ENCODE measurements at regions not wholly inside any gene's neighbourhood (a gene's known extent, or its start where the extent isn't known, plus 50 kb on each side); places are given as distances from the start of the nearest gene placed in this dataset.

GRCh38 chr15:37165395-37165794 lies 65.0 kb upstream of the MEIS2 start:
- CTCF ChIA-PET, result no interaction called here
- H3K27ac Mint-ChIP-seq (ENCODE audit: low read depth, unreplicated experiment), result no peak overlapping the region
- intact Hi-C loops (cut with micrococcal nuclease), result no loop called here
- TF ChIP-seq, protein P1, sequence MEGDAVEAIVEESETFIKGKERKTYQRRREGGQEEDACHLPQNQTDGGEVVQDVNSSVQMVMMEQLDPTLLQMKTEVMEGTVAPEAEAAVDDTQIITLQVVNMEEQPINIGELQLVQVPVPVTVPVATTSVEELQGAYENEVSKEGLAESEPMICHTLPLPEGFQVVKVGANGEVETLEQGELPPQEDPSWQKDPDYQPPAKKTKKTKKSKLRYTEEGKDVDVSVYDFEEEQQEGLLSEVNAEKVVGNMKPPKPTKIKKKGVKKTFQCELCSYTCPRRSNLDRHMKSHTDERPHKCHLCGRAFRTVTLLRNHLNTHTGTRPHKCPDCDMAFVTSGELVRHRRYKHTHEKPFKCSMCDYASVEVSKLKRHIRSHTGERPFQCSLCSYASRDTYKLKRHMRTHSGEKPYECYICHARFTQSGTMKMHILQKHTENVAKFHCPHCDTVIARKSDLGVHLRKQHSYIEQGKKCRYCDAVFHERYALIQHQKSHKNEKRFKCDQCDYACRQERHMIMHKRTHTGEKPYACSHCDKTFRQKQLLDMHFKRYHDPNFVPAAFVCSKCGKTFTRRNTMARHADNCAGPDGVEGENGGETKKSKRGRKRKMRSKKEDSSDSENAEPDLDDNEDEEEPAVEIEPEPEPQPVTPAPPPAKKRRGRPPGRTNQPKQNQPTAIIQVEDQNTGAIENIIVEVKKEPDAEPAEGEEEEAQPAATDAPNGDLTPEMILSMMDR (IDR thresholded peaks at IDR 0.05; ENCODE audit: unreplicated experiment), result no peak
- DNase-seq (ENCODE audit: unreplicated experiment), result no peak
- no peak overlapping the region for H3K4me3 Mint-ChIP-seq (ENCODE audit: unreplicated experiment)
- no peaks in the 10 kb centered on the region for H3K36me3 Mint-ChIP-seq (ENCODE audit: insufficient read depth, unreplicated experiment)
- no peaks in the 10 kb centered on the region for H3K4me1 Mint-ChIP-seq (ENCODE audit: insufficient read depth, unreplicated experiment)
- H3K9me3 Mint-ChIP-seq (ENCODE audit: unreplicated experiment), result no peaks in the 10 kb centered on the region
- POLR2A ChIA-PET, result no interaction called here
- no peaks in the 10 kb centered on the region for H3K27me3 Mint-ChIP-seq (ENCODE audit: insufficient read depth, unreplicated experiment)
- BruUV-seq (replicated peaks), result no TSS peak

DNA sequence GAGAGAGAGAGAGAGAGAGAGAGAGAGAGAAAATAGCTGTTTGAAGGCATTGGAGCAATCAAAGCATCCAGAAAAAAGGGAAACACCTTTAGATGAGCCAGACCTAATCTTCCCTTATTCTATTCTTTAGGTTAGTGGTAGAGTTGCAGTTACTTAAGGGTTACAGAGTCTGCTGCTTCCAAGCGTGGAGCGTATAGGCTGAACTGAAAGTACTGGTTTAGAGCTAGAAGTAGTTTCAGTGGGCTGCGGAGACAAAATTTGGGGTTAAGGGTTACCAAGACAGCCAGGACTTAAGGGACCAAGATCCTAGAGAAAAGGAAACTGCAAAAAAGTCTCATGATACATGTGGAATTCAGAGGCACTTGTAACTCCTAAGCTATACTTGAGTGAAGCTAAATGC lies 66.1 kb upstream of the MEIS2 start:
- H3K9me3 Mint-ChIP-seq (ENCODE audit: unreplicated experiment), result no peaks in the 10 kb centered on the region
- BruUV-seq (replicated peaks), result no TSS peak
- H3K4me1 Mint-ChIP-seq (ENCODE audit: insufficient read depth, unreplicated experiment), result no peaks in the 10 kb centered on the region
- no peak overlapping the region for H3K27ac Mint-ChIP-seq (ENCODE audit: low read depth, unreplicated experiment)
- no peaks in the 10 kb centered on the region for H3K27me3 Mint-ChIP-seq (ENCODE audit: insufficient read depth, unreplicated experiment)
- DNase-seq (ENCODE audit: unreplicated experiment), result no peak
- intact Hi-C loops (cut with micrococcal nuclease), result no loop called here
- ChIA-PET POLR2A (no interaction called here), CTCF (no interaction called here)
- TF ChIP-seq, protein P1 (IDR thresholded peaks at IDR 0.05; ENCODE audit: unreplicated experiment), result no peak
- no peak overlapping the region for H3K4me3 Mint-ChIP-seq (ENCODE audit: unreplicated experiment)
- no peaks in the 10 kb centered on the region for H3K36me3 Mint-ChIP-seq (ENCODE audit: insufficient read depth, unreplicated experiment)

DNA sequence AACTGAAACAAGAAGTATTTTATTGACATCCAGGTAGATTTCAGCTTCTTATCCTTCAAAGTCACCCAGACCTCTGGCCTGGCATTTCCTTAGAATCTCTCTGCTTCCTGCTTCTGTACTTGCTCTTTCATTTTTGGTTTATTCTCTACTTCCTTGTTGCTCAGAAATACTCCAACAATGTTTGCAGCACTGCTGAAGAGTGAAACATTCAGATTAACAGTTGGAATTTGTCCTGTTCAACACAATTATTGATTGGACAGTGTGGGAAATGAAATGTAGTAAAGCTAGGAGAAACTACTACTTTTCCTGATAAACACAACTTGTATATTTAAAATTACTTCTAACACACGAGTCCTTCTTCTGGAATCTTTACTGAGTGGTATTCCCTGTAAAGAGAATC lies 81.0 kb upstream of the MEIS2 start:
- ChIA-PET POLR2A (no interaction called here), CTCF (no interaction called here)
- intact Hi-C loops (cut with micrococcal nuclease), result no loop called here
- Mint-ChIP-seq H3K4me3 (ENCODE audit: unreplicated experiment) (no peak overlapping the region), H3K27me3 (ENCODE audit: insufficient read depth, unreplicated experiment) (no peaks in the 10 kb centered on the region), H3K4me1 (ENCODE audit: insufficient read depth, unreplicated experiment) (no peaks in the 10 kb centered on the region), H3K9me3 (ENCODE audit: unreplicated experiment) (no peaks in the 10 kb centered on the region), H3K36me3 (ENCODE audit: insufficient read depth, unreplicated experiment) (no peaks in the 10 kb centered on the region), H3K27ac (ENCODE audit: low read depth, unreplicated experiment) (no peak overlapping the region)
- DNase-seq (ENCODE audit: unreplicated experiment), result no peak
- BruUV-seq (replicated peaks), result no TSS peak
- TF ChIP-seq, protein P1 (IDR thresholded peaks at IDR 0.05; ENCODE audit: unreplicated experiment), result no peak

- H3K36me3 Mint-ChIP-seq (ENCODE audit: insufficient read depth, unreplicated experiment), result no peaks in the 10 kb centered on the region
- POLR2A ChIA-PET, result no interaction called here
- no peak for DNase-seq (ENCODE audit: unreplicated experiment)
Measured at GRCh38 chr15:37199545-37199944, 99.2 kb upstream of the MEIS2 start.

More at GRCh38 chr15:37199545-37199944, 99.2 kb upstream of the MEIS2 start:
- H3K27ac Mint-ChIP-seq (ENCODE audit: low read depth, unreplicated experiment), result no peak overlapping the region
- H3K4me3 Mint-ChIP-seq (ENCODE audit: unreplicated experiment), result no peak overlapping the region
- no peaks in the 10 kb centered on the region for H3K4me1 Mint-ChIP-seq (ENCODE audit: insufficient read depth, unreplicated experiment)
- intact Hi-C loops (cut with micrococcal nuclease), result no loop called here
- H3K9me3 Mint-ChIP-seq (ENCODE audit: unreplicated experiment), result no peaks in the 10 kb centered on the region
- CTCF ChIA-PET, result interaction anchor here (0.6 to 1.0 kb wide), 2 partner anchors 83 to 692 kb away, joined by 3 to 4 read pairs; no protein-coding TSS in a partner anchor
- H3K27me3 Mint-ChIP-seq (ENCODE audit: insufficient read depth, unreplicated experiment), result no peaks in the 10 kb centered on the region
- no TSS peak for BruUV-seq (replicated peaks)
- TF ChIP-seq, protein P1 (IDR thresholded peaks at IDR 0.05; ENCODE audit: unreplicated experiment), result no peak
